HG03457 (cell line): ENCODE measurements at regions not wholly inside any gene's neighbourhood (a gene's known extent, or its start where the extent isn't known, plus 50 kb on each side); places are given as distances from the start of the nearest gene placed in this dataset.
"Not testable (repeated sequence)": the region's sequence is repeated elsewhere in the genome, so short reads cannot be mapped to it uniquely, and the experiment has no call there.

Experiments used
- ATAC-seq: cut with Tn5 transposase; IDR thresholded peaks from one replicate; pipeline ENCODE4 v1.9.1; 2021; ENCODE audit warnings: moderate number of reproducible peaks; ENCODE audit not compliant: unreplicated experiment

GRCh38 chr13:44755872-44756271, 179.7 kb upstream of the TSC22D1 start:
- ATAC-seq = no peak

GRCh38 chr13:44752164-44752563, 176.0 kb upstream of the TSC22D1 start:
- no peak for ATAC-seq

- ATAC-seq = no peak
Measured at GRCh38 chr13:44750630-44751029, 174.5 kb upstream of the TSC22D1 start.

- ATAC-seq = no peak
Measured at GRCh38 chr13:44749906-44750305, 173.8 kb upstream of the TSC22D1 start.

- ATAC-seq = no peak
Measured at GRCh38 chr13:44748439-44748838, 172.3 kb upstream of the TSC22D1 start.

- ATAC-seq = no peak
Measured at GRCh38 chr13:44747179-44747578, 171.0 kb upstream of the TSC22D1 start.

DNA sequence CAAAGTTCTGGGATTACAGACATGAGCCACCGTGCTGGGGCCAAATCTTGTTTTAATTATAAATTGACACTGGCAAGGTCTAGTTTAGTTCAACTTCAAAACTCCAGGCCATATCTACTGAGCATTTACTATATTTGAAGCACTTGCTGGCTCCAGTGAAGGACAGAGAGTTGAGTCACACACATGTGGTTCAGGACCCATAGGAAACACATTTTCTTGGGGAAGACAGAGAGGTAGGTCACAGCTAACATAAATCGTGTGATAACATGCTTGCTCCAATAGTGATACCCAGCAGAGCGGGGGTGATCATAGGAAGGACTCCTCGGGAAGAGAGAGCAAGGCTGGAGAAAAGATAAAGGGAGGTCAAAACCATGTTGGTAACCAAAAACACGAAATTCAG, 170.6 kb upstream of the TSC22D1 start:
- ATAC-seq = no peak

DNA sequence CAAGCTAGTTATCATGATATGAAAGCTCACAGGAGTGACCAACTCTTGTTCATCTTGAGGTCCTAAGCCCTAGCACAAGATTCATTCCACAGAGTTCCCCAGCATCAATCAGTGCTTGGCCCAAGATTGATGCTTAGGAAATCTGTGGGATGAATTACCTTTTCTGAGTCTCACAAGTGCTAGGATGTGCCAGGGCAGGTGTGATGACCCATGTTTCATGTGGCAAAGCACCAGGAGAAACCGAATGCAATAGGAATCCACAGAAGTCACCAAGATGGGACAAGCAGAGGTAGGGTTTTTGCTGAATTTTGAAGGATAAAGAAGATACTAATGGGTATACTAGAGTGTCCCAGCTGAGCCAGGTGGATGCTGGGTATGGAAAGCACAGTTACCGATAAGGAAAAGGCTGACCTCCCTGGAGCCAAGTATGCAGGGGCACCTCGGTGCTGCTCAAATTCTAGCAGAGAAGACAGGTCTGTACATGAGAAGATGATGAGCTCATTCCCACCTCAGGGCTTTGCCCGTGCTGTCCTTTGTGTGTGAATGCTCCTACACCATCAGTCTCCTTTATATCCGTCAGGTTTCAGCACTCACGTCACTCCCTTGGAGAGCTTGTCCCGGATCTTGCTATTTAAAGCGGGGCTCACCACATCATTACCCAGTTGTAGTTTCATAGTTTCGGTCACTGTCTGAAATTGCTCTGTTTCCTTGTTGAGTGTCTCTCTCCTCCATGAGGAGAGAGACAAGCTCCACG, 168.9 kb upstream of the TSC22D1 start:
- ATAC-seq = no peak

- ATAC-seq = no peak
Measured at GRCh38 chr13:44739539-44739938, 163.4 kb upstream of the TSC22D1 start.

DNA sequence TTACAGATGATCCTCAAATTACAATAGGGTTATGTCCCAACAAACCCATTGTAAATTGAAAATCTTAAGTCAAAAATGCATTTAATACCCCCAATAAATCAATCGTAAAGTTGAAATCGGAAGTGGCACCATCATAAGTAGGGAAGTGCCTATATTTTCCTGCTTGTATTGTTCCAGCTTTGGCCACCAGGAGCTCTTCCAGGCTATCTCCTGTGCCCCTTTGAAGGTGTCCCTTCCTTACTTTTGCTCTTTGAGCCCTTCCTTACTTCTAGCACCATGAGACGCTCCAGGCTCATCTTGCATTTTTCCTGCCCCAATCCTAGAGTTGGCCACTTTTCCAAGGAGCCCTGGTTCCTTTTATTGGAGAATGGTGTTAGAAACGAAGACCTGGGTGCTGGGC, 163.0 kb upstream of the TSC22D1 start:
- no peak for ATAC-seq

GRCh38 chr13:44738463-44738862, 162.3 kb upstream of the TSC22D1 start:
- no peak for ATAC-seq

- ATAC-seq = no peak
Measured at GRCh38 chr13:44735806-44736205, 159.7 kb upstream of the TSC22D1 start.

- ATAC-seq = no peak
Measured at GRCh38 chr13:44734201-44734707, 158.1 kb upstream of the TSC22D1 start.

GRCh38 chr13:44732503-44733098, 156.5 kb upstream of the TSC22D1 start:
- no peak for ATAC-seq

DNA sequence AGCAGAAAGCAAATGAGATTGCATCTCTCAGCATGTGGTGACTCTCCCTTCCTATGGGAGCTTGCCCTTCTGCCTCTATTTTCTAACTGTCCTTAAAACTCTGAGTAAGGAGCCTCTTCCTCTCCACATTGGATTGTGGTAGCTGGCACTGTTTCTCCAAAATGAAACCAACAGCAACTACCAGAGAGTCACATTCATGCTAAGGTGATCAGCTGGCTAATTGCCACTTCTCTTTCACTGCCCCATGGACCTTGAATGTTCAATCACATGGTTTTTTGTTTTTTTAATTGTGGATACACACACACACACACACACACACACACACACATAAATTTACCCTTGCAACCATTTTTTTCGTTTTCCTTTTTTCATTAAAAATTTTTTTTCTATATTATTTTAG, 154.7 kb upstream of the TSC22D1 start:
- ATAC-seq = no peak

DNA sequence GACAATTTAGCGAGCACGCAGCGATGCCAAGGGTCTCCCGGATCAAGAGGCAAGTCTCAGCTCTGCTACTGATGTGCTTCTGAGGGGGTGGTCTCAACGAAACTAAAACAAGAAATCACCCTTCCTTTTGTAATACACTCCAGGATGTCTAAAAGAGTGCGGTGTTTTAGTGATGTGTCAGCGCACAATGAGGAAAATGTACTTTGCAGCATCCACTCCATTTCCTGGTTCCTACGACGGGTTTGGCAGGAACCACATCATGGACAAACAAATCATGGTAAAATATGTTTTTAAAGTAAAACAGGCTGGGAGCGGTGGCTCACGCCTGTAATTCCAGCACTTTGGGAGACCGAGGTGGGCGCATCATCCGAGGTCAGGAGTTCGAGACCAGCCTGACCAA, 154.0 kb upstream of the TSC22D1 start:
- no peak for ATAC-seq

- ATAC-seq = not testable (repeated sequence)
Measured at GRCh38 chr13:44727591-44727990, 151.5 kb upstream of the TSC22D1 start.

DNA sequence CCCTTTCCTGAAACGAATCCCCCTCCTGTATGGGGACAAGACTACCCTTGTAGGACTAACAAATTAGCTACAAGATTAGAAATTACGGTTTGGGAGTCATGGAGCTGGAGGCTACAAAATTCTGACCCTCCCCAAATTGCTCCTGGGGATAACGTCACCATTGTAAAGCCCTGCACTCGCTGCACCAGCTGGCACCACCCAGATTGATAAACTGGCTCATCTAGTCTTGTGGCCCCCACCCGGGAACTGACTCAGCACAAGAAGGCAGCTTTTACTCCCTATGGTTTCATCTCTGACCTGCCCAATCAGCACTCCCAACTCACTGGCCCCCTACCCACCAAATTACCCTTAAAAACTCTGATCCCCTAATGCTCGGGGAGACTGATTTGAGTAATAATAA, 150.6 kb upstream of the TSC22D1 start:
- ATAC-seq = no peak

GRCh38 chr13:44726214-44726613, 150.1 kb upstream of the TSC22D1 start:
- ATAC-seq = no peak

DNA sequence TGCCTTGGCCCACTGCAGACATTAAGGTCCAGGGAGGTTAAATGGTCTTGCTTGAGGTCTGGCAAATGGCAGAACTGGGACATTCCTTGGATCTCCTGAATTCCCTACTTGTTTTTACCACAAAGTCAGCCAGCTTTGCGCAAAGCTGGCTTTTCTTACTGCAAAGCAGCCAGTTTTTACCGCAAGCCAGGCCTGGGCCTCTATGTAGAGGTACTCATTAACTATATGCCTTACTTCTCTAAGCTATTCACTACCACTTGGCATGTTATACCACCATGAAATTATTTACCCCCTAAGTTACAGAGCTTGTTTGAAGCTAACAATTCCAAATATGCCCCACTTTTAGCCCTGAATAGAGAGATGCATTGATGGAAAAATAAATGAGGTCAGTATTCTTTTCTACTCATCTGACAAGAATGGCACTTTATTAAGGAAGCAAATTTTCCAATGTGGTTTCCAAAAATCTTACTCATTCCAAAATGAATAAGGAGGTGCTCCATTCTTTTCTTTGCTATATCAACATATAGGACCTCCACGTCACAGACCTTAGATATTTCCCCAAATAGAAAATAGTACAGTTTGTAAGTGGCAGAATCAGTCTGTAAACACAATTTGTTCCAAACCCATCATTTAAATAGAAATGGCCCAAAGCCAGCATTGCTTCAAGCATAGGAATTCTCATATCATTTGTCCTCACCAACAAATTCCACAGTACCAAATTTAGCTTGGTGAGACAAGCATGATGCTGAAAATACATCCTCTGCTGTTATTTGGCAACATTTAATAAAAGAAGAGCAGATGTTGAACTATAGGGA, 143.9 kb upstream of the TSC22D1 start:
- ATAC-seq = no peak

DNA sequence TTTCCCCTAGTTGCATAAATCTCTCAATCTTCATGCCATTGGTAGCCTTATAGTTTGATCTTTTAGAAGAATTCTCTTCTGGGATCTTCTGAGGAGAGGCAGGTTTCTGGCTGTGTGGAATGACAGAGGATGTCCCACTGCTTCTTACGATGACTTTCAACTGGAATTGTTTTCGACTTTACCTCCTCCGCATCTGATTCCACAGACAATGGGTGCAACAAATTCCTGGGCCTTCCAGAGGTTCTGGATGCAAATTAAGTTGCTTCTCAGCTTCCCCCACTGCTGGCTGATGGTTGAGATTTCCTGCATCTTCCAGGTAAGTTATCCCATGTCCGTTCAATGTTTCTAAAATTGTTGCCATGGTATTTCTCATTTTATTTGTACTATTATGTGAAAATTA, 142.3 kb upstream of the TSC22D1 start:
- no peak for ATAC-seq
